GM12873 (cell line): ENCODE measurements at regions not wholly inside any gene's neighbourhood (a gene's known extent, or its start where the extent isn't known, plus 50 kb on each side); places are given as distances from the start of the nearest gene placed in this dataset.

Experiments
- CTCF ChIP-seq: IDR thresholded peaks from 2 replicates; pipeline ENCODE4 v1.5.1; 2012; ENCODE audit warnings: low read depth, mild to moderate bottlenecking, moderate library complexity, low read length, control low read depth; ENCODE audit not compliant: insufficient read depth; ENCODE audit errors: missing control alignments

GRCh38 chr7:41590986-41591385, 111.9 kb downstream of the INHBA start:
- TF ChIP-seq CTCF: no peak

GRCh38 chr7:41588341-41588740, 114.5 kb downstream of the INHBA start:
- no peak for TF ChIP-seq CTCF

- no peak for TF ChIP-seq CTCF
Observed at GRCh38 chr7:41586931-41587640, 115.8 kb downstream of the INHBA start.

GRCh38 chr7:41584746-41585145, 118.1 kb downstream of the INHBA start:
- TF ChIP-seq CTCF: no peak

- no peak for TF ChIP-seq CTCF
Observed at GRCh38 chr7:41582116-41582515, 120.8 kb downstream of the INHBA start.

- TF ChIP-seq CTCF: no peak
Observed at GRCh38 chr7:41581041-41581440, 121.8 kb downstream of the INHBA start.

- TF ChIP-seq CTCF: no peak
Observed at GRCh38 chr7:41579961-41580935, 122.6 kb downstream of the INHBA start.
